HG02763 (cell line): ENCODE measurements at regions not wholly inside any gene's neighbourhood (a gene's known extent, or its start where the extent isn't known, plus 50 kb on each side); places are given as distances from the start of the nearest gene placed in this dataset.

Experiments used
- ATAC-seq: cut with Tn5 transposase; IDR thresholded peaks from one replicate; pipeline ENCODE4 v1.9.1; 2021; ENCODE audit warnings: mild to moderate bottlenecking, moderate library complexity; ENCODE audit not compliant: unreplicated experiment

DNA sequence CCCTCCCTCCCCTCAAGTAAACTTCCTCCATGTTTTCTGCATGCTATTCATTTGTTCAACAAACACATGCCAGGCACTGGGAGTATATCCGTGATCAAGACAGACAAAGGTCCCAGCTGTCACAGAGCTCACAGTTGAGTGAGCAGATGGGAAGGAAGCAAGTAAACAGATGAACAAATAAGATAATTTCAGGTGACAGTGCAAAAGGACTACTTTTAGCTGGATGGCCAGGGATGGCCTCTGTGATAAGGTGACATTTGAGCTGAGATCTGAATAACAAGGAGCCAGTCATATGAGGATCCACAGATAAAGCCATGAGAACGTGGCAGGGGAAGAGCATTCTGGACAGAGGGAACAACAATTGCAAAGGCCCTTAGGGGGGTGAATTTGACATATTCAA, 121.7 kb upstream of the RAD23B start:
- no peak for ATAC-seq

DNA sequence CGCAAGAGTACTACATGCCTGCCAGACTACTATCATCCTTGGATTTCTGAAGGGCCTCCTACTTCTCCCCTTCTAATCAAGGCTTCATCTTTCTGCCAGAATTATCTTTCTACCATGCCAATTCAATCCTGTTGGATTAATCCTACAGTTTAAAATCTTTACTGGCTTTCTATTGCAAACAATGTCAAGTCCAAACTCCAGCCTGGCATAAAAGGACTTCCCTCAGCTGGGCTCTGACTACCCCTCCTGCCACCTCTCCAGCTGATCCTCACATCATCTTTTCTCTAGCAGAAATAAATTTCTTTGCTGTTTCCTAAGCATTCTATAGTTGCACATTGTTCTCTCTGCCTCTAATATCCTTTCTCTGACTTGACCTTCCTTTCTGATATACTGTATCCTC, 119.7 kb upstream of the RAD23B start:
- ATAC-seq = no peak

DNA sequence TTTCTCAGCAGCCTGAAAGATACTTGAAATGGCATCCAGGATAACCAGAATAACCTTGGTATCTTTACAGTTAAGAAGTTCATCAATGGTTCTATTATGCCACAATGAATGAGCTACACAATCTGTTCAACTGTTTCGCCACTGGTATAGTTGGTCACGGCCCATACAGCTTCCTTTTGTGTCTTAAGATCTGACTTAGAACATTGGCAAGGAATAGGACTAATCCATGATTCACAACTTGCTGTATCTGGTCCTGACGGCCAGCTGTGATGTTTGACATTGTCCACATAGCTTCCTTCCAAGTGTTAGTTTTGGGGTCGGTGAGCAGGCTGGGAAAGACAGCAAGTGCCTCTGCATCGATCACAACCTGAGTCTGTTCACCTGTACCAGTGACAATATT, 113.3 kb upstream of the RAD23B start:
- no peak for ATAC-seq

DNA sequence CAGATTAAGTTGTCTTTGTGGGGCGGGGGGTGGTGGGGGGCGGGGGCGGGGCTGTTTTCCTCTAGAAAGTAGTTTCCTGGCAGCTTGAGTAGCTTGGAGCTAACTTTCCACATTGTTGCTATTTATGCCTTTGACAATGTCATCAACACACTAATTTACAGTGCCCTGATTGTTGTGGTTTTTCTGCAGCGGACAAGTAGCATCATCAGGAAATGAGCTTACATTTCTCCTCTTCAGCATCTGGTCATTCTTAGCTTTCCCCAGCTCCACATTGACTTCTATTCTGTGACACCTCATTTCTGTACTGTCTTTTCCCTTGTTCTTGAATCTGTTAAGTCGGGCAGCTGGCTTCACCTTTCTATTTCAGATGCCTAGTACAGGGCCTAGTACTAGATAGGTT, 112.3 kb upstream of the RAD23B start:
- no peak for ATAC-seq

DNA sequence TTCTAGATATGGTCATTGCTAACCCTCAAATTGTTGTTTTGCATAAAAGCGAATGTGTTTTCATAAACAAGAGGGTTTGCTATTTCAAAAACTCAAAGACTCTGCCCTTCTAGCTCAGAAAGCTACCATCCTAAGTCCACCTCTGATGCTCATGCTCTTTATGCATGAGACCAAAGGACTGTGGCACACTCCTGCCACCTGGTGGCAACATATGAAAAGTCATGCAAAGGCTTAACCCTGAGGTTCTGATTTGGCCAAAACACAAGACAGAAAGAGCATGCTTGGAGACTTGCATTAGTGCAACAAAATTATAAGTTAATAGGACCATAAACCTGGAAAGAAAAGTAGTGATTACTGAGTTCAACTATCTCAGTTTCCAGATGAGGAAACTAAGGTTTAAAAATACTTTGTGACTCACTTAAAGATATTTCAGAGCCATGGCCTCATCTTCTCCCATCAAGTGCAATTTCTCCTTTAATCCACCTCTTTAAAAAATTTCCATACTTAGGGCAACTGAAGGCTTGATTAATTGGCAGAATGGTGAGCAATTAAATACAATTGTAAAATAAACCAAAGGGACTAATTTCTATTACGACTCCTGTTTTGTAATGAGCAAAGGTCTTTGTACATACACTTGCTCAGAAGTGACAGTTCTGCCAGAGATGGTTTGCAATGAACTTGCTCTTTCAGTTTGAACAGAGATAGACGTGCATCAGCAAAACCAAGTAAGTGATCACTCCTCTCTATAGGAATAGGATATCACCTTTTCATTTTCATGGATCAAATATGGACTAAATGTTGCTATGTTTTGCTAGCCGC, 110.7 kb upstream of the RAD23B start:
- peak; percentile 68 for ATAC-seq

DNA sequence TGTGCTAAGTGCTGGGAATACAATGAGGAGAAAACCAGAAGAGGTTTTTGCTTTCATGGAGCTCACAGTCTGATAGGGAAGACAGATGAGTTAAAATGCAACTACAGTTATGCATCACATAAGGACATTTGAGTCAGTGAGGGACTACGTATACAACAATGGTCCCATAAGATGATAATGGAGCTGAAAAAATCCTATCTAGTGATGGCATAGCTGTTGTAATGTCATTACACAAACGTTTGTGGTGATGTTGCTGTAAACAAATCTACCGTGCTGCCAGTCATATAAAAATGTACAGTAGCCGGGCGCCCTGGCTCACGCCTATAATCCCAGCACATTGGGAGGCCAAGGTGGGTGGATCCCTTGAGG, 110.1 kb upstream of the RAD23B start:
- peak; percentile 48 for ATAC-seq

DNA sequence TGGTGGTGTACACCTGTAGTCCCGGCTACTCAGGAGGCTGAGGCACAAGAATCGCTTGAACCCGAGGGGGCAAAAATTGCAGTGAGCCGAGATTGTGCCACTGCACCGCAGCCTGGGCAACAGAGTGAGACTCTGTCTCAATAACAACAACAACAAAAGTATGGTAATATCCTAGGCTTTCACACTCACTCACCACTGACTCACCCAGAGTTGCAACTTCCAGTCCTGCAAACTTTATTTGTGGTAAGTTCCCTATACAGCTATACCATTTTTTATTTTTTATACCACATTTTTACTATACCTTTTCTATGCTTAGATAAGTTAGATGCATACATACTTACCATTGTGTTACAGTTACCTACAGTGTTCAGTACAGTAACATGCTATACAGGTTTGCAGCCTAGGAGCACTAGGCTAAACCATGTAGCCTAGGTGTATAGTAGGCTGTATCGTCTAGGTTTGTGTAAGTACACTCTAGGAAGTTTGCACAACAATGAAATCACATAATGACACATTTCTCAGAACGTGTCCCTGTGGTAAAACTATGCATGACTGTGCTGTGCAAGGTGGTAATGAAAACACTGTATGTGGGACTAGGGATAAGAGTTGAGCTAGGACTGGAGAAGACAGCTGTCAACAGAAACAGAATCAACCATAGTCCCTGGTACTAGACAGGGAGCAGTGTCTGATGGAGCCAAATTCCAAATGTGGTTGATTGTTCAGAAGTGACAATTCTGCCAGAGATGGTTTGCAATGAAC, 109.5 kb upstream of the RAD23B start:
- ATAC-seq = no peak

DNA sequence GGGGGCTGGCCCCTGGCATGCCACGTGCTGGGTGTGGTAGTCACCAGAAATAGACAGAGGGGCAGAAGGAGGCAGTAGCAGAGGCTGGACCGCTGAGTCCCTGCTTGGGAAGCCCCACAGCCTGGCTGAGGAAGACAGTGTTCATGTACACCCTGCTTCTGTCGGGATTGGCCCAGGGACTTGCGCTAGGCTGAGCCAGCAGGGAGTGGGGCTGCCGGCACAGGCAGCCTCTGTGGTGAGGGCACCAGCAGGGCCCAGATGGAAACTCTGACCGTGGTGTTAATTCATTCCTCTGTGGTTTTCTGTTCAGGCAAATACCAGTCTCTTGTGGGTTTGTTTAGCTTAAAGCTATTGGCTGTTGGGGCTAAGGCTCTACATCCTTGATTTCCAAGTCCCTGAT, 108.6 kb upstream of the RAD23B start:
- ATAC-seq = no peak

DNA sequence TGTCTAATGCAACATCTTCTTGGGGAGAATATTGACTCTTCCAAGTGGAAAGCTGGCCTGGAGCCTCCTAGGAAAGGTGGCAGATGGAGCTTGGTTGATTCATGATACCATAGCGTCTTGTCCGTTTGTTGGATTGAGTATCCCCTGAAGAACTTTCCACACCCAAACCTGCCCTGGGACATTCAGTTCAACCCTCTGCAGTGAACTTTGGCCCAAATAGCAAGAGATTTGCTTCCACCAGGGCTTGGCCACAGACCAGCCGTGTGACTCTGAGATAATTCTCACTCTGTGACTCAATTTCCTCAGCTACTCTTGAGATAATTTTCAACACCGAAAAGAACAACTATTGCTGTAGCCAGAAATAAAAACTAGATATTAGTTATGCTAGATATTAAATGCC, 108.0 kb upstream of the RAD23B start:
- ATAC-seq = no peak

DNA sequence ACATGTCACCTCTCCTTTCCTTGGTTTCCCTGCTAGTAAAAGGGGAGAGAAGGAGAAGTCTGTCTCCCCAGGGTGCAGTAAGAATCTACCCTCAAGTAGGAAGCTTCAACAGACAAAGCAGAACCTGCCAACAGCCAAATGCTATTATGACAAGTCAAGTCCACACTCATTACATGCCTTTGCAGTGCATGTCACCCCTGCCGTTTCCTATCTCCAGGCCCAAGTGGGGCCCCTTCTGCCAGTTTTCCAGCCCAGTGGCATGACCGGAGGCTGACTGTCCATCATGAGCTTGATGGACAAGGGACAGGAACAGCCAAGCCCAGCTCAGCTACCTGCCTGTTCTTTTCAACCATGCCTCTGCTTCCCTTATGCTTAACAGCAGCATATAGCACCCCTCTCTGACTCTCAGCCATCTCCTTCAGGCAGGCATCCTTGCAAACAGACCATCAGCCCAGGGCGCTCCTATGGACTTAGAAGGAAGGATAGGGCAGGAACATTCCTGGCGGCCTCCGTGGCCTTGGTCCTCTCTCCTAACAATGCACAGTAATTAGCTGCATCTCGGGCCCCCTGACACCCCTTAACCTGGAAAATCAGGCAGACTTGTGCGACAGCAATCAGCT, 107.2 kb upstream of the RAD23B start:
- no peak for ATAC-seq

DNA sequence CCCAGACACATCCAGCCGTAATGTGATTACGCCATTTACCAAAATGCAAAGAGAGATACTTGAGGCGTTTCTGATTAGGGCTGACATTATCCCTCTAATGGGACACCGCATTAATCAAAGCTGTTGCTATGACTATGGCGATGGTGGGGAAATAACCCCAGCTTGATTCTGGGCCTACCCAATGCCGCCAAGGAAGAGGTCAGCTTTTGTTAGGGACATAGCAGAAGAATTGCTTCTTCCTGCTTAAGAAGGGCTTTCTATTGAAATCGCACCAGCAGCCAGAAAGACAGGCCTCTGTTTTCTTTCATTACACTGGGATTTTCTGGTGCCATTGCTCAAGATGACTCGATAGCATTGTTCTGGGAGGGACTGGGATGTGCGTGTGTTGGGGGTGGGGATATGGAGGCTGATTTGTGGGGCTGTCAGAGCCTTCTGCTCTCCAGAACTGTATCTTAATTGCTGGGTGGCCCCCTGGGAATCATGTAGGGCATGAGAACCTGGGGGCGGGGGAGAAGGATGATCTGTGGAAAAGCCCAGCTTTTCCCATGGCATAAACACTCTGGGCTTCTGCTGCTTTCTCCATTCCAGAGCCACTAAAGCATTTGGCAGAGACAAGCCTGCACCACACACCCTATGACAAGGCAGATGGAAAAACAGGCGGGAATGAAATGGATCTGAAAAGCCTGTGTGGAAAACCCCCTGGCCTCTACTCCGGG, 106.5 kb upstream of the RAD23B start:
- no peak for ATAC-seq

DNA sequence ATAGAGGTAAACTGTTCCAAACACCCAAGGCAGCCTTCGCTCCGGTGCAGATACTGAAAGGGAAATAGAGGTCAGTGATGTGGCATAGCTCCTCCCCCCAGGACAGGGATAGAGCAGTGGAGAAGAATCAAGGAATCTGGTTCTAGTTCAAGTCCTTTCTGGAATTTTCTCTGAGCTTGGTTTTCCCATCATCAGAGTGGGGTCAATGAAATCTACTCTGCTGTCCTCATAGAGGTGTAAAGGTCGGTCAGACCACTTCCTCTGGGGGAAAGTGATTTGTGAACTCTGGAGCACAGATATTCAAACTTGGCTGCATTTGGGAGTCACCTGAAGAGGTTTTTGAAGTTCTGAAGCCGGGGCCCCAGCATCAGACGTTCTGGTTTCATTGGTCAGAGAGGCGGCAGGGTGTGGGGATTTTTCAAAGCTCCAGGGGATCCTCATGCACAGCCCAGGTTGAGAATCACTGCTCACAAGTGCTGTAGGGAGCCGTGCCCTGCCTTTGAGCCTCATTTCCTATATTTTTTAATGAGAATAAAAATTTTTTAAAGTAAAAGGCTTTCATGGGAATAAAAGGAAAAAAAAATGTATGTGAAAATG, 105.7 kb upstream of the RAD23B start:
- no peak for ATAC-seq

DNA sequence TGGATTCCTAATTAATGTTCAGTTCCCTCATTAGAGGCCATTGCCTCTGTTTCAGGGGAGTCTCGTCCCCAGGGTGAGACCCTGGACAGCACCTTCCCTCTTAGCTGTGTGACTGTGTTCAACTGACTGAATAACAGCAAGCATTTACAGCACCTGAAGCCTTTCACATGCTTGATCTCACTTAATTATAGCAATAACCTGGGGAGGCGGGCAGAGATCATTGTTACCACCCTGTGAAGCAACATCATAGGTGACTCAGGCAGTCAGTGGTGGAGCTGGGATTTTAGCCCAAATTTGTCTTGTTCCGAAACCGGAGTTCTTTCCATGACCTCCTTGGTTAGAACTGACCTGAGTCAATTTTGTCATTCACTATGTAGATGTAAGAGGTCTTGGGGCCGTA, 105.2 kb upstream of the RAD23B start:
- ATAC-seq = no peak

DNA sequence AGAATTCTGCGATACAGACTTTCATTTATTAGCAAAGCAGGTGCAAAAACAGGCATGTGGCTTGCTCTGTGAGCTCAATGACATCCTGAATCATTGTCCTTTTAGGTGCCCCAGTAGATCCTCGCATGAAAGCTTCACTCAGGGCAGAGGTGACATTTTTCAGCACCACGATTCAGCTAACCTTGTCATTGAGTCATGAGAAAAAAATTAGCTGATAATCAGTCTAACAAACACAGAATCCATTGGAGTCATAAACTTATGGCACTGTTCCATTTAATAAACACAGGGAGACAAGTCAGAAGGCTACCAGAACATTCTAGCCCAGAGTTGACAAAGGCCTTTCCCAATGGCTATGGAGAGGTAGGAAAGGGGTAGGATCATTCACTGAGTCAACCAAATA, 104.8 kb upstream of the RAD23B start:
- no peak for ATAC-seq

DNA sequence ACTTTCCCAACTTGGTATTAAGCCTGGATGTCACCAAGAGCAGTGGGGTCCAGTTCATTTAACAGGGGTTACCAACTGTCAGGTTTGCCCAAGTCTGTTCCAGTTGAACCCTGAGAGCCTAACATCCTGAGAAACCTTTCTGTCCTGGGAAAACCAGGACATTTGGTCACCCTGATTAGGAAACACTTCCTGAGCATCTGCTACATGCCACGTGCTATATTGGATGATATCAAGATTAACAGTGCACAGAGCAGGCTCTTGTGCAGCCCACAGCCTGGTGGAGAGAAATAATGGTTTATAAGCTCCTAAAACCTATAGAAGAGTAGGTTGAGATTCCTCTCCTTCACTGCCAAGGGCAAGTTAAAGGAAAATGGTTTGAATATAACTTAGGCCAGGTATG, 102.9 kb upstream of the RAD23B start:
- no peak for ATAC-seq

DNA sequence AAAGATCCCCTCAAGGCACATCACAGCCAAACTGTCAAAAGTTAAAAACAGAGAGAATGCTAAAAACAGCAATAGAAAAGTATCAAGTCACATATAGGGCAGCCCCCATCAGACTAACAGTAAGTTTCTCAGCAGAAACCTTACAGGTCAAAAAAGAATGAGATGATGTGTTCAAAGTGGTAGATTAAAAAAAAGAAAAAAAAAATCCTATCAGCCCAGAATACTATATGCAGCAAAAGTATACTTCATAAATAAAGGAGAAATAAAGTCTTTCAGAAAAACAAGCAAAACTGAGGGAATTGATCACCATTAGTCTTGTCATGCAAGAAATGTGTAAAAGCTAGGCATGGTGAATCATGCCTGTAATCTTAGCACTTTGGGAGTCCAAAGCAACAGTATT, 99.9 kb upstream of the RAD23B start:
- no peak for ATAC-seq

DNA sequence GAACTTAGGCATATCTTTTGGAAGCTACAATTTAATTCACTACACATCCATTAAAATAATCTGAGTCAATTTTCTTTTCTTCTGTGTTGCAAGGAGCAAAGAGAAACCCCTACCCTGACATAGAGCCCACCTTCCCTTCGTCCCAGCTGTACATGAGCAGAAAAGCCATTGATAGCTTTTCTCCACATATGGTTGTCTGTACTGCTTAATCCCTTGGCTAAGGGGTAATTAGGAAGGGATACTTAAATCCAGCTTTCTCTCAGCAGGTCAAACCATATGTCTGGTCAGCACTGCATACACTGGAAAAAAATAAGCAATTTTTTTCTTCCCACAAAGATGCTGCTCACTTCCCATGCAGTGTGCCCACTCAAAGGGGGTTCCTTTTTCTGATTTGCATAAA, 94.7 kb upstream of the RAD23B start:
- ATAC-seq = no peak

DNA sequence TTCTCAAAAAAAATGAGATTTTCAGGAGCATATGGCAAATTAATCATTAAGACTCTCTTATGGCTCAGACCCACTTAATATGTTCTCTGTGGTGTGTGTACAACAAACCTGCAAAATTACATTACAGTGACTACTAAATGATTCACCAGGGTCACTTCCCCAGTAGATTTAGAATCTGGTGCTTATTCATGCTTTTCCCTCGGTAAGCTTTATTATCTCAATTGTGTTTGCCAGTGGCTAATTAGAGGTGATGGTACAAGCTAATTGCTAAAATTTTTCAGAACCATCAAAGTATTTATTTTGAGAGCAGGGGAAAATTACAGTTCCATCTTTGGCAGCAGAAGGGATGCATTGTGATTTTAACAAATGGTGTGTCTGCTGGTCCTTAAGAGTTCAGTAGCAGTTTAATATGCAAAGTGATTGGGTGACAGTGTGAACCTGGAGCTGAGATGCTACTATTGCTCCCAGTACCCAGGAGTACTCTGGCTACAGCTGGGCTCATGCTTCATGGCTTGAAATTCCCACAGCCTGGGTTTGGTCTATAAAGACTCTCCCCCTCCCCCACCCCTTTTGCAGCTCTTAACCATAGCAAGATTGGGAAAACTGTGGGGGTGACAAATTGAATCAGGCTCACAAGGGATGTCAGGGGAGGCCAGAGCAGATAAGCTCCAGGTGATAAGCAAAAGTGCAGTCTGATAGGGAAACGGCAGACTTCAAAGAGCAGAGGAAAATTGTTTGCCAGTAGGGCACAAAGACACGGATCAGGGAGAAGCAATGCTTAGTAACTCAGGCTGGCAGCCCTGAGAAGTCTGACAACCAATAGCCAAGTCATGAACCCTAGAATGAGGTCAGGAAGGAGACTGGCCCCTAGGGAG, 92.8 kb upstream of the RAD23B start:
- no peak for ATAC-seq

DNA sequence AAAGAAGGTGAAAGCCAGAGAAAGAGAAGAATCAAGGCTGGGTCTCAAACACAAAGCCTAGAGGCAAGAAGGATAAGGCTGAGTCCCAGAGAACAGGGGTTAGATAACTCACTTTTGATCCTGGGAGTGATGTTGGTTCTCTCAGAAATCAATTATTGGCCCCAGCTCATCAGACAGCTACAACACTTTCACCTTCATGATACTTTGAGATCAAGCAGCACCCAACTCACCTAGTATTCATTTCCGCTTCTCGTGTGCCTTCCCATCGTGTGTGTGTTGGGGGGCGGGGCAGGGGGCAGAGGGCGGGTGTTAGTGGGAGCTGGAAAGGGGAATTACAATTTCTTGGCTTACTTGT, 92.2 kb upstream of the RAD23B start:
- ATAC-seq = no peak

DNA sequence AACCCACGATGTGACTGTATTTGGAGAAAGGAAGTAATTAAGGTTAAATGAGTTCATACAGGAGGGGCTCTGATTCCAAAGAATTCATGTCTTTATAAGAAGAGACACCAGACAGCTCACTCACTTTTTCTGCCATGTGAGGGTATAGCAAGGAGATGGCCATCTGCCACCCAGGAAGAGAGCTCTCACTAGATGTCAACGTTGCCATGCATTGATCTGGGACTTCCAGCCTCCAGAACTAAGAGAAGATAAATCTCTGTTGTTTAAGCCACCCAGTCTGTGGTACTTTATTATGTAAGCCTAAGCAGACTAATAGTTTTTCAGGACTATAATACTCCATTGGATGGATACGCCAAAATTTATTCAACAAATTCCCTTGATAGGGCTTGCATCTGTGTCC, 89.8 kb upstream of the RAD23B start:
- no peak for ATAC-seq
